Ovary (tissue), 7 donors: ENCODE measurements at regions not wholly inside any gene's neighbourhood (a gene's known extent, or its start where the extent isn't known, plus 50 kb on each side); places are given as distances from the start of the nearest gene placed in this dataset.

Experiments
- DNase-seq, 5 donors: peaks; one replicate each; pipeline ENCODE4 v3.0.0-alpha.2; 2019 to 2020
- H3K27ac ChIP-seq, 2 donors: fragments of 200-600 bp; one replicate each; pipeline versions ENCODE4 v1.5.1 to v1.8.0; 2019 to 2022
- H3K27me3 ChIP-seq: fragments of 200-600 bp; one replicate; pipeline ENCODE4 v1.8.0; 2022
- H3K36me3 ChIP-seq: fragments of 200-600 bp; sonication (generic); one replicate; pipeline ENCODE4 v1.5.1; 2019
- H3K4me1 ChIP-seq: one replicate; pipeline ENCODE4 v1.8.1; 2013; ENCODE audit warnings: mild to moderate bottlenecking, moderate library complexity; ENCODE audit not compliant: insufficient read depth
- H3K4me3 ChIP-seq: fragments of 200-600 bp; sonication (generic); one replicate; pipeline ENCODE4 v1.5.1; 2017
- H3K9me3 ChIP-seq, 2 donors: fragments of 200-600 bp in 1 of 2; sonication (generic) in 1 of 2; one replicate each; pipeline versions ENCODE4 v1.5.1 to v1.8.1; 2013 to 2019; ENCODE audit warnings: mild to moderate bottlenecking in 1 of 2, moderate library complexity in 1 of 2
- CTCF ChIP-seq, 3 donors: fragments of 450-650 bp in 2 of 3; fragments of 200-600 bp in 1 of 3; IDR thresholded peaks; one replicate each; pipeline versions ENCODE4 v1.5.1 to v1.8.0; 2016 to 2022; ENCODE audit warnings: antibody characterized with exemption in 3 of 3, mild to moderate bottlenecking in 1 of 3
- EP300 ChIP-seq: sonication (generic); formaldehyde crosslinking; IDR thresholded peaks from one replicate; pipeline ENCODE4 v1.6.1; 2017; ENCODE audit warnings: antibody characterized with exemption
- POLR2A ChIP-seq: fragments of 450-650 bp; IDR thresholded peaks from one replicate; pipeline ENCODE4 v1.6.1; 2017; ENCODE audit warnings: antibody characterized with exemption, mild to moderate bottlenecking, moderate library complexity
- WGBS, 3 donors: extraction: QIAGEN DNeasy Blood & Tissue Kit in 1 of 3; methylation state at CpG; one replicate each; pipeline versions ENCODE4 v1.1.5 to v1.1.7; 2013 to 2017; 5-methylcytosine and 5-hydroxymethylcytosine counted together
- intact Hi-C, 4 donors: fragments of 100-400 bp; cut with DNase I; formaldehyde crosslinking; loops; one replicate each; pipeline versions ENCODE4 v1.11.0 to v1.15.1; 2022 to 2023
- donor health status: DM: no; HTN: no; CAD: no; lungs with moderate emphysema.
- donor health status: DM: no; HTN: no; CAD: no.
- donor health status: Bipolar disorder and iron deficiency.
- donor health status: DM: no; HTN: no; CAD: no.
- donor health status: DM: yes; HTN: yes; CAD: no.

DNA sequence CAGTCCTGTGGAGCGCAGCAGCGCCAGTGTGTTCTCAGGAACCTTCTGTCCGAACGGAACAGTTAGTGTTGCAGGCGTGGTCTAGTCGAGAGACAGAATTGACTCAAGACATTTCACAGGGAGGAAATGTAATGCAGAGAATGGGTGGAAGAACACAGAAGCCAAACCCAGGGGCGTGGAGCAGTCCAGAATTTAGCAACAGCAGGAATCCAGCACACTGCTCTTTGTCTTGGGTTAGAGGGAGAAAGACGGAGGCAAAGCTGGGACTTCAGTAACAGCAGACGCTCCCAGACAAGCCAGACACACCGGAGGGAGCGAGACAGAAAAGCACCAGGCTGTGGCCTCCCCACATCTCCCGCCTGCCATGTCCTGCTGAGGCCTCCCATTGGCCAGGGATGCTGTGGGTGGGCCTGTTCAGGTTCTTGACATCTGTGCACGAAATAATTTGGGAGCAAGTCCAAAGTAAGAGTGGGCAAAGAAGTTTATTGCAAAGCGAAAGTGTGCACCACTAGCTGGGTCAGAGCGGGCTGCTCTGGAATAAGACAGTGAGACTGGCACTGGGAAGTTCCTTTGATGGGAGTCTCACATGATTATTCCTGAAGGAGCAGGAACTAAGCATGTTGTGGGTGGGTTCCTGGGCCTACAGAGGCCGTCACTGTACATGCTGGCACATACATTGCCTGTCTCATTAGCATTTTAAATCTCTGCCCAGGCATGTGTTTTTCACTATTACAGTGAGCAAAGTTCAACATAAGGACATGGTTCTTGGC, 339.3 kb upstream of the SFSWAP start:
- intact Hi-C loops: no loop called here
- TF ChIP-seq CTCF (IDR thresholded peaks at IDR 0.05) (no peak), EP300 (no peak), POLR2A (no peak)
- DNase-seq: peak in 4 of 5 donors; percentile 5 to 30 (median 12)
- Histone ChIP-seq H3K27me3 (no peaks in the 10 kb centered on the region), H3K36me3 (no peaks in the 10 kb centered on the region), H3K9me3 (no peaks in the 10 kb centered on the region), H3K27ac (peak overlapping the region in 1 of 2 donors; percentile 10), H3K4me3 (no peak overlapping the region), H3K4me1 (peaks cover 26% of the 10 kb centered on the region)
- 80 to 86% (median 84%) methylated on average over 16 of the region's 16 CpGs for WGBS, 3 donors

GRCh38 chr12:131372171-131372475, 338.8 kb upstream of the SFSWAP start:
- 90 to 92% (median 91%) methylated on average over 8 of the region's 8 CpGs for WGBS, 3 donors
- Histone ChIP-seq H3K4me3 (no peak overlapping the region), H3K36me3 (no peaks in the 10 kb centered on the region), H3K27me3 (no peaks in the 10 kb centered on the region), H3K4me1 (peaks cover 25% of the 10 kb centered on the region), H3K27ac (peak overlapping the region in 1 of 2 donors; percentile 10), H3K9me3 (no peaks in the 10 kb centered on the region)
- intact Hi-C loops: no loop called here
- TF ChIP-seq CTCF (IDR thresholded peaks at IDR 0.05): no peak
- no peak for TF ChIP-seq POLR2A
- no peak for TF ChIP-seq EP300
- DNase-seq: peak in 3 of 5 donors; percentile 4 to 32 (median 12)

DNA sequence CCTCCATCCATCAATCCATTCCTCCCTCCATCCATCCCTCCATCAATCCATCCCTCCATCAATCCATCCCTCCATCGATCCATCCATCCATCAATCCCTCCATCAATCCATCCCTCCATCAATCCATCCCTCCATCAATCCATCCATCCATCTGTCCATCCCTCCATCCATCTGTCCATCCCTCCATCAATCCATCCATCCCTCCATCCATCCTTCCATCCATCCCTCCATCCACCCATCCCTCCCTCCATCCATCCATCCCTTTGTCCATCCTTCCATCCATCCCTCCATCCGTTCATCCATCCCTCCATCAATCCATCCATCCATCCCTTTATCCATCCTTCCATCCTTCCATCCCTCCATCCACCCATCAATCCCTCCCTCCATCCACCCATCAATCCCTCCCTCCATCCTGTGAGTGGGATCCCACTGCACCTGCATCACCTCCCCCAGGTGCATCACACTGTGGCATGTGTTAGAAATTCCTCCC, 338.1 kb upstream of the SFSWAP start:
- intact Hi-C loops: no loop called here
- H3K9me3 ChIP-seq: no peaks in the 10 kb centered on the region
- H3K4me3 ChIP-seq: no peak overlapping the region
- H3K4me1 ChIP-seq: peaks cover 20% of the 10 kb centered on the region
- no peaks in the 10 kb centered on the region for H3K36me3 ChIP-seq
- 88 to 100% (median 90%) methylated on average over 2 of the region's 2 CpGs for WGBS, 3 donors
- no peaks in the 10 kb centered on the region for H3K27me3 ChIP-seq
- H3K27ac ChIP-seq: no peak overlapping the region
- DNase-seq: no peak
- TF ChIP-seq CTCF (IDR thresholded peaks at IDR 0.05) (no peak), EP300 (no peak), POLR2A (no peak)

DNA sequence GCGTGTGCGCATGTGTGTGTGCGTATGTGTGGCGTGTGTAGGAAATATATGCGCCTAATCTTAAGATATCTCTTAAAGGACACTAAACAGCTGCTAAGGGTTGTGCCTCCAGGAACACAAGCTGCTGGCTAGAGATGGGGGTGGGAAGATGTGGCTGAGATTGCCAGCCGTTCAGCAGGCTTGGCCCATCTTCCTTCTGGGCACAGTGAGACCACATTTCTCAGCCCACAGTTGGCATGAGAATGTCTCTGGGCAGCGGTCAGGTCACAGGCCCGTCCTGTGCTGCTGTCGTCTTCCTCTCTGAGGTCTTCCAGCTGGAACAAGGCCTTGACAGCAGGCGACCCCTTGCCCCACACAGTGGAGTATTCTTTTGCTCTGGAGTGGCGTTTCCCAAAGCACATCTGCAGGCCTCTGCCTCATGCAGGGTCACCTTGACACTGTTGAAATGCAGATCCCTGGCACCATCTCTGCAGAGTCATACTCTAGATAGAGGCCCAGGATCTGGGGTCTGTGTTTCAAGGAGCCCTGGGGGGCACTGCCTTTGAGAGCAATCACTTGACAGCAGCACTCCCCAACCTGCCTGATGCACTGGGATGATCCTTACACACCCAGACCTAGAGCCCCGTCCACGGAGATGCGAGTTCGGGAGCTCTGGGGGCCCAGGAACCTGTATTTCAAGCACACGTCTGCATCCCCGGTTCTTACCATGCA, 335.5 kb upstream of the SFSWAP start:
- Histone ChIP-seq H3K4me1 (peaks cover 16% of the 10 kb centered on the region), H3K36me3 (no peaks in the 10 kb centered on the region), H3K9me3 (no peaks in the 10 kb centered on the region), H3K27ac (peak overlapping the region in 1 of 2 donors; percentile 28), H3K27me3 (no peaks in the 10 kb centered on the region), H3K4me3 (no peak overlapping the region)
- WGBS, 3 donors: 48 to 64% (median 60%) methylated on average over 17 of the region's 17 CpGs
- TF ChIP-seq POLR2A: no peak
- no peak for TF ChIP-seq EP300
- no peak for TF ChIP-seq CTCF (IDR thresholded peaks at IDR 0.05)
- intact Hi-C loops: no loop called here
- DNase-seq: peak in 3 of 5 donors; percentile 20 to 59 (median 32)
